Loucy (cell line): ENCODE measurements at regions not wholly inside any gene's neighbourhood (a gene's known extent, or its start where the extent isn't known, plus 50 kb on each side); places are given as distances from the start of the nearest gene placed in this dataset.

Experiments
- H2AFZ ChIP-seq: fragments of 200-600 bp; sonication (generic); 2 replicates; pipeline ENCODE4 v1.6.0; 2016; ENCODE audit warnings: antibody characterized with exemption, mild to moderate bottlenecking, low read length, moderate library complexity
- H3F3A ChIP-seq: fragments of 200-600 bp; 2 replicates; pipeline ENCODE4 v1.6.0; 2016; ENCODE audit warnings: antibody characterized with exemption, low read depth, mild to moderate bottlenecking
- H3K27me3 ChIP-seq: fragments of 200-600 bp; sonication (generic); 2 replicates; pipeline ENCODE4 v1.6.1; 2014; ENCODE audit warnings: low read length, mild to moderate bottlenecking; ENCODE audit not compliant: insufficient read depth, poor library complexity, severe bottlenecking
- H3K36me3 ChIP-seq: fragments of 200-600 bp; sonication (generic); 2 replicates; pipeline ENCODE4 v1.6.1; 2016; ENCODE audit warnings: low read length; ENCODE audit not compliant: insufficient read depth
- H3K4me1 ChIP-seq: fragments of 200-600 bp; sonication (generic); 2 replicates; pipeline ENCODE4 v1.5.1; 2014; ENCODE audit warnings: low read length, mild to moderate bottlenecking; ENCODE audit not compliant: insufficient read depth, poor library complexity, severe bottlenecking
- H3K4me2 ChIP-seq: fragments of 200-600 bp; sonication (generic); 2 replicates; pipeline ENCODE4 v1.6.0; 2014; ENCODE audit warnings: antibody characterized with exemption, low read length, low read depth, mild to moderate bottlenecking; ENCODE audit not compliant: poor library complexity, severe bottlenecking
- H3K4me3 ChIP-seq: fragments of 200-600 bp; sonication (generic); 2 replicates; pipeline ENCODE4 v1.5.1; 2014; ENCODE audit warnings: low read length, mild to moderate bottlenecking, mixed read lengths; ENCODE audit not compliant: poor library complexity, severe bottlenecking
- H3K79me2 ChIP-seq: fragments of 200-600 bp; sonication (generic); 2 replicates; pipeline ENCODE4 v1.6.1; 2014; ENCODE audit warnings: low read length; ENCODE audit not compliant: insufficient read depth
- H3K9ac ChIP-seq: fragments of 200-600 bp; sonication (generic); 2 replicates; pipeline ENCODE4 v1.6.0; 2014; ENCODE audit warnings: mild to moderate bottlenecking, low read depth, low read length, moderate library complexity; ENCODE audit not compliant: poor library complexity, severe bottlenecking
- H3K9me2 ChIP-seq: fragments of 200-600 bp; sonication (generic); replicated peaks from 2 replicates; pipeline ENCODE4 v1.6.1; 2016; ENCODE audit warnings: low read depth, low read length, mixed read lengths
- H3K9me3 ChIP-seq: fragments of 200-600 bp; sonication (generic); 2 replicates; pipeline ENCODE4 v1.6.1; 2014; ENCODE audit warnings: mild to moderate bottlenecking, antibody characterized with exemption, low read length, low read depth; ENCODE audit not compliant: insufficient read depth
- H4K20me1 ChIP-seq: fragments of 200-600 bp; sonication (generic); 2 replicates; pipeline ENCODE4 v1.6.0; 2014; ENCODE audit warnings: antibody characterized with exemption, low read length, mild to moderate bottlenecking; ENCODE audit not compliant: insufficient read depth, poor library complexity, severe bottlenecking
- EZH2phosphoT487 ChIP-seq: fragments of 200-600 bp; IDR thresholded peaks from 2 replicates; pipeline ENCODE4 v1.6.1; 2018; ENCODE audit warnings: antibody characterized with exemption, mild to moderate bottlenecking, moderate library complexity, borderline replicate concordance
- TF ChIP-seq, protein P1 (sequence below): fragments of 200-600 bp; sonication (generic); conservative IDR thresholded peaks from 2 replicates; pipeline ENCODE4 v1.5.1; 2014; ENCODE audit warnings: mild to moderate bottlenecking, antibody characterized with exemption, low read length

DNA sequence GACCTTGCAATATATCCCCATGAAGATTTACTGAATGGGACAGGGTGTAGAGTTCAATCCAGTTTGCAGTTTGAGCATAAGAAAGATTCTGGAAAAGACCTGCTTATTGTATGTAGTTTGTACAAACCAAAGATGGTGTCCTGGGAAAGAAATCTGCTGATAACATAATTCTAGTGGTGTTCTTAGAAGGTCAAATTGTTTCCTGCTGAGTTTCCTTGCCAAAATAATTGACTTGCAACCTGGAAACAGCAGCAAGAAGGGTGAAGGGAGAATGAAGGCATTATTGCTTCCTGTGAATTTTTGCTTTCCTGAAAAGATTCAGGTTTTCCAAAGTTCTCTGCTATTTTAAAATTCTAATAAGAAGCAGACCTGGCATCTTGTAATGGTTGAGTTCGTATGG lies 222.9 kb downstream of the KIF20B start:
- Histone ChIP-seq H3K4me2 (no peak overlapping the region), H3K79me2 (no peaks in the 10 kb centered on the region), H3K9me3 (no peaks in the 10 kb centered on the region), H3K9ac (no peak overlapping the region), H3K9me2 (no peaks in the 10 kb centered on the region), H3K36me3 (no peaks in the 10 kb centered on the region), H3K4me1 (no peaks in the 10 kb centered on the region), H3K4me3 (no peak overlapping the region), H4K20me1 (no peaks in the 10 kb centered on the region), H3K27me3 (no peaks in the 10 kb centered on the region), H2AFZ (no peak overlapping the region), H3F3A (no peaks in the 10 kb centered on the region)
- TF ChIP-seq, protein P1, sequence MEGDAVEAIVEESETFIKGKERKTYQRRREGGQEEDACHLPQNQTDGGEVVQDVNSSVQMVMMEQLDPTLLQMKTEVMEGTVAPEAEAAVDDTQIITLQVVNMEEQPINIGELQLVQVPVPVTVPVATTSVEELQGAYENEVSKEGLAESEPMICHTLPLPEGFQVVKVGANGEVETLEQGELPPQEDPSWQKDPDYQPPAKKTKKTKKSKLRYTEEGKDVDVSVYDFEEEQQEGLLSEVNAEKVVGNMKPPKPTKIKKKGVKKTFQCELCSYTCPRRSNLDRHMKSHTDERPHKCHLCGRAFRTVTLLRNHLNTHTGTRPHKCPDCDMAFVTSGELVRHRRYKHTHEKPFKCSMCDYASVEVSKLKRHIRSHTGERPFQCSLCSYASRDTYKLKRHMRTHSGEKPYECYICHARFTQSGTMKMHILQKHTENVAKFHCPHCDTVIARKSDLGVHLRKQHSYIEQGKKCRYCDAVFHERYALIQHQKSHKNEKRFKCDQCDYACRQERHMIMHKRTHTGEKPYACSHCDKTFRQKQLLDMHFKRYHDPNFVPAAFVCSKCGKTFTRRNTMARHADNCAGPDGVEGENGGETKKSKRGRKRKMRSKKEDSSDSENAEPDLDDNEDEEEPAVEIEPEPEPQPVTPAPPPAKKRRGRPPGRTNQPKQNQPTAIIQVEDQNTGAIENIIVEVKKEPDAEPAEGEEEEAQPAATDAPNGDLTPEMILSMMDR, result no peak
- TF ChIP-seq EZH2phosphoT487, result no peak

DNA sequence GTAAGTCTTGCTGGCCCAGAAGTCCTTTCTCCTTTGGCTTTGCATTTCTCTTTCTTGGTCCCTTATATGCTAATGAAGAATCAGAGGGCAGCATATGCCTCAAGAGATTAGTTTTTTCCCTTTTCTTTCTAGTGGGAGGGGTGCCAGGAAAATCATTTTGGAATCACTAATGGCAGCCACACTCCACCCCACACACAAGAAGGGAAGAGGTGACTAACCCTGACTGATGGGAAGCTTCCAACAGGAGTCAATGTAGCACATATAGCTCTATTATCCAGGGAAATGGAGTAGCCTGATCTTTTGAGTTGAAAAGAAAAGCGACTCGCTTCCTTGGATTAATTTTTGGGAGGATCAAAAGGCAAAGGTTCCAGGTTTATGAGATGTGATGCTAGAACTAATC lies 225.3 kb downstream of the KIF20B start:
- no peaks in the 10 kb centered on the region for H3K27me3 ChIP-seq

DNA sequence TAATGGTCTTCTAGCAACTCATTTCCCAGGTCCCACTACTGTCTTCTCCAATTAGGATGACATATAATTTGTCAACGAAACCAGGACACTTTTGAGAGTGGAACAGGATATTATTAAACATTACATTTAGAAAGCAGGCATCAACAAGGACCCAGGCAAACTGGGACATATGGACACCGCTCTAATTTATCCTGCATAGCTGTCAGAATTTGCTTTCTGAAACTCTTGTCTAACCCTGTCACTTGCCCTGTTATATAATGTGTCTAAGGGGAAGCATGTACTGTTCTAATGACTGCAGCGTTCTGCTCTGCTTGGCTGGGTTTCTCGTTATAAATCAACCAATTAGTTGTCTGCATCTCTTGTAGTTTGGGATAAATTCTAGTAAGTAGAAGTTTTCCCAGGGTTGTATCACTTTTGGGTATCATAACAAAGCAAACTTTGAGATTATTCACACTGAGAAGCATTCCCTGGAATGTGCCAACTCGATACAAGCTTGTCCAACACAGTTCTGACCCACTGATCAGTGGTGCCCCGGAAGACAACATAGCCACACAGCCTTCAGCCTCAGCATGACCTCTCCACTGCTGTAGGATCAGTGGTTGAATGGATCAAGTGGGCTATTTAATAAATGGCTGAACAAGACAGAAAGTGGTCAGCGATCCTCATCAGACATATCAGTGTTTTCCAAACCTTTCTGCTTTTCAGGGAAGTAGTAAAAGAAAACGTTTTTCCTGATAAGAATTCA lies 228.1 kb downstream of the KIF20B start:
- Histone ChIP-seq H3K4me1 (no peaks in the 10 kb centered on the region), H3K9me3 (no peaks in the 10 kb centered on the region), H3K4me2 (no peak overlapping the region), H3K9me2 (no peaks in the 10 kb centered on the region), H3F3A (no peaks in the 10 kb centered on the region), H3K36me3 (no peaks in the 10 kb centered on the region), H3K9ac (no peak overlapping the region), H2AFZ (no peak overlapping the region), H4K20me1 (no peaks in the 10 kb centered on the region), H3K4me3 (no peak overlapping the region), H3K27me3 (no peaks in the 10 kb centered on the region), H3K79me2 (no peaks in the 10 kb centered on the region)
- no peak for TF ChIP-seq EZH2phosphoT487
- TF ChIP-seq, protein P1, result no peak

More for the DNA sequence above, 225.3 kb downstream of the KIF20B start:
- Histone ChIP-seq H3F3A (no peaks in the 10 kb centered on the region), H3K79me2 (no peaks in the 10 kb centered on the region), H3K9me2 (no peaks in the 10 kb centered on the region), H4K20me1 (no peaks in the 10 kb centered on the region), H3K9me3 (no peaks in the 10 kb centered on the region), H3K4me1 (no peaks in the 10 kb centered on the region), H3K9ac (no peak overlapping the region), H3K36me3 (no peaks in the 10 kb centered on the region), H2AFZ (no peak overlapping the region), H3K4me3 (no peak overlapping the region), H3K4me2 (no peak overlapping the region)
- TF ChIP-seq, protein P1, result no peak
- no peak for TF ChIP-seq EZH2phosphoT487
